ENCODE measurements at regions not wholly inside any gene's neighbourhood (a gene's known extent, or its start where the extent isn't known, plus 50 kb on each side); places are given as distances from the start of the nearest gene placed in this dataset.
"Not testable (repeated sequence)": the region's sequence is repeated elsewhere in the genome, so short reads cannot be mapped to it uniquely, and the experiment has no call there.

DNA sequence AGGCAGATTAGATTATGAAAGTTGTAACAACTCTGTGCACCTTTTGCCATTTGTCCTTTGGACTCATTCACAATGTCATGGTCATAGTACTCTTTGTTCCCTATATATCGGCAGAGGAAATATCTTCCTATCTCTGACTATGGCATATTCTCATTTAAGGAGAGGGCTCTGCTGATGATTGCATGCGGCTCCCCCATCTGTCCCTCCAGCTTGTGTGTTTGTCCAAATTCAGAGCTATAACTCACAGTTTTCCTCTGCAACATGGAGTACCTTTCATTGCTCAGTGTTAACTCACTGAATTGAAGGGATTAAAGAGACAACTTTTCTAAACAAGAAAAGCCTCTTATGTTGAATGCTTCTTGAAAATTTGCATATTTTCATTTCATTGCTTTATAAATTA, 145.5 kb downstream of the OTUD1 start:
- H3K79me2 ChIP-seq (ENCODE audit: insufficient read depth, low read depth), result no peaks in the 10 kb centered on the region

GRCh38 chr10:23585186-23585585, 146.3 kb downstream of the OTUD1 start:
- TF ChIP-seq, protein P1, sequence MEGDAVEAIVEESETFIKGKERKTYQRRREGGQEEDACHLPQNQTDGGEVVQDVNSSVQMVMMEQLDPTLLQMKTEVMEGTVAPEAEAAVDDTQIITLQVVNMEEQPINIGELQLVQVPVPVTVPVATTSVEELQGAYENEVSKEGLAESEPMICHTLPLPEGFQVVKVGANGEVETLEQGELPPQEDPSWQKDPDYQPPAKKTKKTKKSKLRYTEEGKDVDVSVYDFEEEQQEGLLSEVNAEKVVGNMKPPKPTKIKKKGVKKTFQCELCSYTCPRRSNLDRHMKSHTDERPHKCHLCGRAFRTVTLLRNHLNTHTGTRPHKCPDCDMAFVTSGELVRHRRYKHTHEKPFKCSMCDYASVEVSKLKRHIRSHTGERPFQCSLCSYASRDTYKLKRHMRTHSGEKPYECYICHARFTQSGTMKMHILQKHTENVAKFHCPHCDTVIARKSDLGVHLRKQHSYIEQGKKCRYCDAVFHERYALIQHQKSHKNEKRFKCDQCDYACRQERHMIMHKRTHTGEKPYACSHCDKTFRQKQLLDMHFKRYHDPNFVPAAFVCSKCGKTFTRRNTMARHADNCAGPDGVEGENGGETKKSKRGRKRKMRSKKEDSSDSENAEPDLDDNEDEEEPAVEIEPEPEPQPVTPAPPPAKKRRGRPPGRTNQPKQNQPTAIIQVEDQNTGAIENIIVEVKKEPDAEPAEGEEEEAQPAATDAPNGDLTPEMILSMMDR (conservative IDR thresholded peaks at IDR 0.05; ENCODE audit: low read depth, low read length), result no peak
- H3K4me2 ChIP-seq, result no peak overlapping the region

More for the DNA sequence above, 145.5 kb downstream of the OTUD1 start:
- Histone ChIP-seq H3K27ac (no peak overlapping the region), H3K4me3 (IDR thresholded peaks at IDR 0.05; ENCODE audit: insufficient read depth, low read depth, low read length) (no peak overlapping the region), H4K20me1 (ENCODE audit: insufficient read depth) (no peaks in the 10 kb centered on the region), H3K36me3 (ENCODE audit: insufficient read depth) (no peaks in the 10 kb centered on the region), H3K9ac (no peak overlapping the region), H3K4me1 (ENCODE audit: low read depth, poor library complexity, severe bottlenecking) (no peaks in the 10 kb centered on the region), H2AFZ (ENCODE audit: low read depth) (no peak overlapping the region), H3K27me3 (ENCODE audit: insufficient read depth, low read depth) (no peaks in the 10 kb centered on the region), H3K4me2 (no peak overlapping the region)
- TF ChIP-seq, protein P1 (conservative IDR thresholded peaks at IDR 0.05; ENCODE audit: low read depth, low read length), result no peak

DNA sequence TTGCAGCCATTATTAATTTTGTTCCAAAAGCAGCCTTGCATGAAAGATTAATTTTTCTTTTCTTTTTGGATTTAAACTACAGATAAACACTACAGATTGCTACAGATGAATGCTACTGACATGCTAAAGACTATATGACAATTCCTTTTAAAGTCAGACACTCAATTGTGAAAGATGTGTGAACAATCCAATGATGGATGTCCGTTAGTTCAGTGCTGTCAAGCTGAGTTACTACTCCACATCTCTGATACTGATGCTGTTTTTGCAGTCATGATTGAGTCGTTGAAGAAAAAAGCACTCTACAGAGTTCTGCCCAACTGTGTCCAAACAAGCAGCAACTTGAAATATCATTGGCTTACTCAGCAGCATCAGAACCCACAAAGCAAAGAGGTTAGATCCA, 146.8 kb downstream of the OTUD1 start:
- H3K27ac ChIP-seq, result no peak overlapping the region
- TF ChIP-seq, protein P1 (conservative IDR thresholded peaks at IDR 0.05; ENCODE audit: low read depth, low read length), result no peak
- no peaks in the 10 kb centered on the region for H3K4me1 ChIP-seq (ENCODE audit: low read depth, poor library complexity, severe bottlenecking)
- no peaks in the 10 kb centered on the region for H3K27me3 ChIP-seq (ENCODE audit: insufficient read depth, low read depth)
- no peak overlapping the region for H3K9ac ChIP-seq
- H4K20me1 ChIP-seq (ENCODE audit: insufficient read depth), result no peaks in the 10 kb centered on the region
- no peaks in the 10 kb centered on the region for H3K36me3 ChIP-seq (ENCODE audit: insufficient read depth)
- H3K79me2 ChIP-seq (ENCODE audit: insufficient read depth, low read depth), result no peaks in the 10 kb centered on the region
- H3K4me2 ChIP-seq, result no peak overlapping the region
- H2AFZ ChIP-seq (ENCODE audit: low read depth), result no peak overlapping the region
- H3K4me3 ChIP-seq (IDR thresholded peaks at IDR 0.05; ENCODE audit: insufficient read depth, low read depth, low read length), result no peak overlapping the region

More at GRCh38 chr10:23585186-23585585, 146.3 kb downstream of the OTUD1 start:
- no peaks in the 10 kb centered on the region for H3K4me1 ChIP-seq (ENCODE audit: low read depth, poor library complexity, severe bottlenecking)
- no peak overlapping the region for H3K4me3 ChIP-seq (IDR thresholded peaks at IDR 0.05; ENCODE audit: insufficient read depth, low read depth, low read length)
- no peak overlapping the region for H3K27ac ChIP-seq
- H2AFZ ChIP-seq (ENCODE audit: low read depth), result no peak overlapping the region
- H3K79me2 ChIP-seq (ENCODE audit: insufficient read depth, low read depth), result no peaks in the 10 kb centered on the region
- no peak overlapping the region for H3K9ac ChIP-seq
- H3K36me3 ChIP-seq (ENCODE audit: insufficient read depth), result no peaks in the 10 kb centered on the region
- no peaks in the 10 kb centered on the region for H3K27me3 ChIP-seq (ENCODE audit: insufficient read depth, low read depth)
- no peaks in the 10 kb centered on the region for H4K20me1 ChIP-seq (ENCODE audit: insufficient read depth)

GRCh38 chr10:23595278-23595677, 156.4 kb downstream of the OTUD1 start:
- not testable (repeated sequence) for H3K4me2 ChIP-seq; H3K79me2 ChIP-seq (ENCODE audit: insufficient read depth, low read depth); H2AFZ ChIP-seq (ENCODE audit: low read depth); H3K4me1 ChIP-seq (ENCODE audit: low read depth, poor library complexity, severe bottlenecking); H3K27ac ChIP-seq; H3K27me3 ChIP-seq (ENCODE audit: insufficient read depth, low read depth); H3K36me3 ChIP-seq (ENCODE audit: insufficient read depth); H3K9ac ChIP-seq; H3K4me3 ChIP-seq (IDR thresholded peaks at IDR 0.05; ENCODE audit: insufficient read depth, low read depth, low read length); H4K20me1 ChIP-seq (ENCODE audit: insufficient read depth)

GRCh38 chr10:23604613-23605012, 165.7 kb downstream of the OTUD1 start:
- no peaks in the 10 kb centered on the region for H3K27me3 ChIP-seq (ENCODE audit: insufficient read depth, low read depth)
- TF ChIP-seq, protein P1 (conservative IDR thresholded peaks at IDR 0.05; ENCODE audit: low read depth, low read length), result no peak
- no peak overlapping the region for H3K9ac ChIP-seq

More at GRCh38 chr10:23604613-23605012, 165.7 kb downstream of the OTUD1 start:
- Histone ChIP-seq H3K4me2 (no peak overlapping the region), H3K27ac (no peak overlapping the region), H3K36me3 (ENCODE audit: insufficient read depth) (no peaks in the 10 kb centered on the region), H3K79me2 (ENCODE audit: insufficient read depth, low read depth) (no peaks in the 10 kb centered on the region), H2AFZ (ENCODE audit: low read depth) (no peak overlapping the region), H3K4me1 (ENCODE audit: low read depth, poor library complexity, severe bottlenecking) (no peaks in the 10 kb centered on the region), H4K20me1 (ENCODE audit: insufficient read depth) (no peaks in the 10 kb centered on the region), H3K4me3 (IDR thresholded peaks at IDR 0.05; ENCODE audit: insufficient read depth, low read depth, low read length) (no peak overlapping the region)

Measured in KMS-11 (cell line).